SK-N-SH treated with all-trans-retinoic acid at 6 μM for 48 hours (cell line): ENCODE measurements at regions not wholly inside any gene's neighbourhood (a gene's known extent, or its start where the extent isn't known, plus 50 kb on each side); places are given as distances from the start of the nearest gene placed in this dataset.
"Not testable (repeated sequence)": the region's sequence is repeated elsewhere in the genome, so short reads cannot be mapped to it uniquely, and the experiment has no call there.

Experiments
- ATAC-seq: fragments of 200-7000 bp; cut with Tn5 transposase; 3 replicates; pipeline ENCODE4 v1.9.1; 2020; ENCODE audit warnings: mild to moderate bottlenecking, moderate library complexity
- ARNTL ChIP-seq: fragments of 450-650 bp; formaldehyde crosslinking; IDR thresholded peaks from 2 replicates; pipeline ENCODE4 v1.5.0; 2020; ENCODE audit warnings: low read depth, mild to moderate bottlenecking, moderate library complexity, borderline replicate concordance
- BACH2 ChIP-seq: fragments of 250-450 bp; sonication (Bioruptor Pico); IDR thresholded peaks from 2 replicates; pipeline ENCODE4 v1.9.0; 2021; ENCODE audit warnings: mild to moderate bottlenecking, borderline replicate concordance
- CSDC2 ChIP-seq: fragments of 250-450 bp; sonication (Bioruptor Pico); IDR thresholded peaks from 2 replicates; pipeline ENCODE4 v1.5.0; 2020; ENCODE audit warnings: mild to moderate bottlenecking, moderate library complexity
- ESRRG ChIP-seq: fragments of 250-450 bp; sonication (Bioruptor Pico); IDR thresholded peaks from 2 replicates; pipeline ENCODE4 v1.6.1; 2021; ENCODE audit warnings: mild to moderate bottlenecking
- ISL1 ChIP-seq: fragments of 250-450 bp; sonication (Bioruptor Pico); IDR thresholded peaks from 2 replicates; pipeline ENCODE4 v2.1.2; 2022; ENCODE audit warnings: mild to moderate bottlenecking, moderate library complexity
- OSR1 ChIP-seq: fragments of 250-450 bp; sonication (Bioruptor Pico); IDR thresholded peaks from 2 replicates; pipeline ENCODE4 v1.8.0; 2022; ENCODE audit warnings: moderate library complexity, mild to moderate bottlenecking, inconsistent platforms
- PPARA ChIP-seq: fragments of 250-450 bp; sonication (Bioruptor Pico); IDR thresholded peaks from 2 replicates; pipeline ENCODE4 v1.5.0; 2020; ENCODE audit warnings: mild to moderate bottlenecking, borderline replicate concordance
- TCF4 ChIP-seq: fragments of 250-450 bp; sonication (Bioruptor Pico); IDR thresholded peaks from 2 replicates; pipeline ENCODE4 v1.8.0; 2021; ENCODE audit warnings: mild to moderate bottlenecking, moderate library complexity, borderline replicate concordance
- ZC3H10 ChIP-seq: fragments of 250-450 bp; sonication (Bioruptor Pico); IDR thresholded peaks from 2 replicates; pipeline ENCODE4 v1.5.1; 2021; ENCODE audit warnings: mild to moderate bottlenecking, moderate library complexity
- ZFP3 ChIP-seq: fragments of 250-450 bp; sonication (Bioruptor Pico); IDR thresholded peaks from 2 replicates; pipeline ENCODE4 v1.5.0; 2020; ENCODE audit warnings: mild to moderate bottlenecking, moderate library complexity
- ZFP30 ChIP-seq: fragments of 450-650 bp; formaldehyde crosslinking; IDR thresholded peaks from 2 replicates; pipeline ENCODE4 v1.5.0; 2022; ENCODE audit warnings: mild to moderate bottlenecking, moderate library complexity
- ZNF565 ChIP-seq: fragments of 450-650 bp; formaldehyde crosslinking; conservative IDR thresholded peaks from 2 replicates; pipeline ENCODE4 v1.5.0; 2020; ENCODE audit warnings: low read depth, mild to moderate bottlenecking, moderate library complexity
- ZNF70 ChIP-seq: fragments of 450-650 bp; formaldehyde crosslinking; IDR thresholded peaks from 2 replicates; pipeline ENCODE4 v1.5.0; 2020; ENCODE audit warnings: mild to moderate bottlenecking, moderate library complexity
- TF ChIP-seq, protein P1 (sequence below): fragments of 250-450 bp; sonication (Bioruptor Pico); IDR thresholded peaks from 2 replicates; pipeline ENCODE4 v1.5.0; 2020; ENCODE audit warnings: mild to moderate bottlenecking, moderate library complexity
- TF ChIP-seq, protein P2 (sequence below): fragments of 250-450 bp; sonication (Bioruptor Pico); IDR thresholded peaks from 2 replicates; pipeline ENCODE4 v1.5.1; 2020; ENCODE audit warnings: low read depth, mild to moderate bottlenecking, moderate library complexity
- TF ChIP-seq, protein P3 (sequence below): fragments of 250-450 bp; sonication (Bioruptor Pico); IDR thresholded peaks from 2 replicates; pipeline ENCODE4 v1.5.1; 2021; ENCODE audit warnings: mild to moderate bottlenecking, moderate library complexity
- TF ChIP-seq, protein P4 (sequence below): fragments of 250-450 bp; sonication (Bioruptor Pico); IDR thresholded peaks from 2 replicates; pipeline ENCODE4 v1.8.0; 2020; ENCODE audit warnings: mild to moderate bottlenecking, moderate library complexity, borderline replicate concordance
- TF ChIP-seq, protein P5 (sequence below): fragments of 250-450 bp; sonication (Bioruptor Pico); IDR thresholded peaks from 2 replicates; pipeline ENCODE4 v1.8.0; 2021; ENCODE audit warnings: low read depth, mild to moderate bottlenecking, moderate library complexity, borderline replicate concordance

DNA sequence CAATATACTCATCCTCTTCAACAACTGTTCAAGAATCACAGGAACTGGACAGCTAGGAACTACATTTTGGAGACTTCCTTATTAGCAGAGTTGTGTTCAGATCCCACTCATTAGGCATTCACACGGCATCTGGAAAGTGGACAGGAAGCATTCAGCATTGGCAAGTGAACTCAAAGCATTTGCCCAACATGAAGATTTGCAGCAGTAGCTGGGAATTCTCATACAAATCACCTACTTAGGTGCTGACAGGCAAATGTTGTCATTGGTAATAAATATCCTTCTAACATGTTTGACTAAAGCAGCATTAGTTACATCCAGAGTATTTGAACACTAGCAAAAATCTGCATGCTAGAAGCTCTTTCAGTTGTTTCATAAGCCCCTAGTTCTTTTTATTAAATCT lies 350.8 kb downstream of the PTH2R start:
- TF ChIP-seq PPARA (CRISPR knock-in tag) (no peak), OSR1 (CRISPR knock-in tag) (no peak), ZNF70 (no peak), ZFP3 (CRISPR knock-in tag) (no peak), TCF4 (no peak)
- TF ChIP-seq, protein P1, sequence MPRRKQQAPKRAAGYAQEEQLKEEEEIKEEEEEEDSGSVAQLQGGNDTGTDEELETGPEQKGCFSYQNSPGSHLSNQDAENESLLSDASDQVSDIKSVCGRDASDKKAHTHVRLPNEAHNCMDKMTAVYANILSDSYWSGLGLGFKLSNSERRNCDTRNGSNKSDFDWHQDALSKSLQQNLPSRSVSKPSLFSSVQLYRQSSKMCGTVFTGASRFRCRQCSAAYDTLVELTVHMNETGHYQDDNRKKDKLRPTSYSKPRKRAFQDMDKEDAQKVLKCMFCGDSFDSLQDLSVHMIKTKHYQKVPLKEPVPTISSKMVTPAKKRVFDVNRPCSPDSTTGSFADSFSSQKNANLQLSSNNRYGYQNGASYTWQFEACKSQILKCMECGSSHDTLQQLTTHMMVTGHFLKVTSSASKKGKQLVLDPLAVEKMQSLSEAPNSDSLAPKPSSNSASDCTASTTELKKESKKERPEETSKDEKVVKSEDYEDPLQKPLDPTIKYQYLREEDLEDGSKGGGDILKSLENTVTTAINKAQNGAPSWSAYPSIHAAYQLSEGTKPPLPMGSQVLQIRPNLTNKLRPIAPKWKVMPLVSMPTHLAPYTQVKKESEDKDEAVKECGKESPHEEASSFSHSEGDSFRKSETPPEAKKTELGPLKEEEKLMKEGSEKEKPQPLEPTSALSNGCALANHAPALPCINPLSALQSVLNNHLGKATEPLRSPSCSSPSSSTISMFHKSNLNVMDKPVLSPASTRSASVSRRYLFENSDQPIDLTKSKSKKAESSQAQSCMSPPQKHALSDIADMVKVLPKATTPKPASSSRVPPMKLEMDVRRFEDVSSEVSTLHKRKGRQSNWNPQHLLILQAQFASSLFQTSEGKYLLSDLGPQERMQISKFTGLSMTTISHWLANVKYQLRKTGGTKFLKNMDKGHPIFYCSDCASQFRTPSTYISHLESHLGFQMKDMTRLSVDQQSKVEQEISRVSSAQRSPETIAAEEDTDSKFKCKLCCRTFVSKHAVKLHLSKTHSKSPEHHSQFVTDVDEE (CRISPR knock-in tag) = no peak
- no peak for ATAC-seq

DNA sequence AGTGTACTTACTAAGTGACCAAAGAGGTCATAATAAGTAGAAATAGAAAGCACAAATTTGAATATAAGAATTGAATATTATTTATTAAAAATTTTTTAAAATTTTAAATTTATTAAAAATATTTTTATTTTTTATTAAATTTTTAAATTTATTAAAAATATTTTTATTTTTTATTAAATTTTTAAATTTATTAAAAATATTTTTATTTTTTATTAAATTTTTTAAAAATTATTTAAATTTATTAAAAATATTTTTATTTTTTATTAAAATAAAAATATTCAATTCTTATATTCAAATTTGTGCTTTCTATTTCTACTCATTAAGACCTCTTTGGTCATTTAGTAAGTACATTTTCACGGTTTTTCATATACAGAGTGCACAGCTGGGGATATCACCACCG lies 366.5 kb downstream of the PTH2R start:
- not testable (repeated sequence) for ATAC-seq

DNA sequence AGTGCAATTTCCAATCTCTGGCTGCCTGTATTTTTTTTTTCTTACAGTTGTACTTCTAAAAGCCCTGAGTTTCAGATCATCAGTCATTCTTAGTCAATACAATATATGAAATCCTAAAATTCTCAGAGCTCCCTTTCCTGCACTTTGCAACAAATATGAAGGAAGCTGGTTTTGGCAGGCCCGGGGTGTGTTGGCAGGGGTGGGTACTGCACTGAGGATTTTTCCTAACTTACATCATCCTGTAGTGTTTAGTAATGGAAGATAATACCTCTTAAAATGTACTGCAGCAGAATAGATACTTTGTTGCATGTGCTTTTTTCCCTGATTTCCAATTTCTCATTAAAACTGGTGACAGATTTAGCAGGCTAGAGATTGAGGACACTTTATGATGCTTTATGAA lies 374.6 kb downstream of the PTH2R start:
- TF ChIP-seq ZC3H10 = no peak
- no peak for TF ChIP-seq ISL1 (CRISPR knock-in tag)
- TF ChIP-seq, protein P1 (CRISPR knock-in tag) = no peak
- no peak for TF ChIP-seq BACH2 (CRISPR knock-in tag)
- no peak for TF ChIP-seq ZFP30 (CRISPR knock-in tag)
- no peak for TF ChIP-seq ZNF565
- no peak for TF ChIP-seq ZNF70
- TF ChIP-seq, protein P2, sequence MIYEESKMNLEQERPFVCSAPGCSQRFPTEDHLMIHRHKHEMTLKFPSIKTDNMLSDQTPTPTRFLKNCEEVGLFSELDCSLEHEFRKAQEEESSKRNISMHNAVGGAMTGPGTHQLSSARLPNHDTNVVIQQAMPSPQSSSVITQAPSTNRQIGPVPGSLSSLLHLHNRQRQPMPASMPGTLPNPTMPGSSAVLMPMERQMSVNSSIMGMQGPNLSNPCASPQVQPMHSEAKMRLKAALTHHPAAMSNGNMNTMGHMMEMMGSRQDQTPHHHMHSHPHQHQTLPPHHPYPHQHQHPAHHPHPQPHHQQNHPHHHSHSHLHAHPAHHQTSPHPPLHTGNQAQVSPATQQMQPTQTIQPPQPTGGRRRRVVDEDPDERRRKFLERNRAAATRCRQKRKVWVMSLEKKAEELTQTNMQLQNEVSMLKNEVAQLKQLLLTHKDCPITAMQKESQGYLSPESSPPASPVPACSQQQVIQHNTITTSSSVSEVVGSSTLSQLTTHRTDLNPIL (CRISPR knock-in tag) = no peak
- no peak for TF ChIP-seq CSDC2 (CRISPR knock-in tag)
- TF ChIP-seq ARNTL = no peak
- TF ChIP-seq, protein P3, sequence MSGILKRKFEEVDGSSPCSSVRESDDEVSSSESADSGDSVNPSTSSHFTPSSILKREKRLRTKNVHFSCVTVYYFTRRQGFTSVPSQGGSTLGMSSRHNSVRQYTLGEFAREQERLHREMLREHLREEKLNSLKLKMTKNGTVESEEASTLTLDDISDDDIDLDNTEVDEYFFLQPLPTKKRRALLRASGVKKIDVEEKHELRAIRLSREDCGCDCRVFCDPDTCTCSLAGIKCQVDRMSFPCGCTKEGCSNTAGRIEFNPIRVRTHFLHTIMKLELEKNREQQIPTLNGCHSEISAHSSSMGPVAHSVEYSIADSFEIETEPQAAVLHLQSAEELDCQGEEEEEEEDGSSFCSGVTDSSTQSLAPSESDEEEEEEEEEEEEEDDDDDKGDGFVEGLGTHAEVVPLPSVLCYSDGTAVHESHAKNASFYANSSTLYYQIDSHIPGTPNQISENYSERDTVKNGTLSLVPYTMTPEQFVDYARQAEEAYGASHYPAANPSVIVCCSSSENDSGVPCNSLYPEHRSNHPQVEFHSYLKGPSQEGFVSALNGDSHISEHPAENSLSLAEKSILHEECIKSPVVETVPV = no peak
- TF ChIP-seq TCF4 = no peak
- TF ChIP-seq OSR1 (CRISPR knock-in tag) = no peak
- no peak for TF ChIP-seq PPARA (CRISPR knock-in tag)
- TF ChIP-seq, protein P4, sequence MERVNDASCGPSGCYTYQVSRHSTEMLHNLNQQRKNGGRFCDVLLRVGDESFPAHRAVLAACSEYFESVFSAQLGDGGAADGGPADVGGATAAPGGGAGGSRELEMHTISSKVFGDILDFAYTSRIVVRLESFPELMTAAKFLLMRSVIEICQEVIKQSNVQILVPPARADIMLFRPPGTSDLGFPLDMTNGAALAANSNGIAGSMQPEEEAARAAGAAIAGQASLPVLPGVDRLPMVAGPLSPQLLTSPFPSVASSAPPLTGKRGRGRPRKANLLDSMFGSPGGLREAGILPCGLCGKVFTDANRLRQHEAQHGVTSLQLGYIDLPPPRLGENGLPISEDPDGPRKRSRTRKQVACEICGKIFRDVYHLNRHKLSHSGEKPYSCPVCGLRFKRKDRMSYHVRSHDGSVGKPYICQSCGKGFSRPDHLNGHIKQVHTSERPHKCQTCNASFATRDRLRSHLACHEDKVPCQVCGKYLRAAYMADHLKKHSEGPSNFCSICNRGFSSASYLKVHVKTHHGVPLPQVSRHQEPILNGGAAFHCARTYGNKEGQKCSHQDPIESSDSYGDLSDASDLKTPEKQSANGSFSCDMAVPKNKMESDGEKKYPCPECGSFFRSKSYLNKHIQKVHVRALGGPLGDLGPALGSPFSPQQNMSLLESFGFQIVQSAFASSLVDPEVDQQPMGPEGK = no peak
- TF ChIP-seq ZFP3 (CRISPR knock-in tag) = no peak
- no peak for TF ChIP-seq ESRRG (CRISPR knock-in tag)
- TF ChIP-seq, protein P5, sequence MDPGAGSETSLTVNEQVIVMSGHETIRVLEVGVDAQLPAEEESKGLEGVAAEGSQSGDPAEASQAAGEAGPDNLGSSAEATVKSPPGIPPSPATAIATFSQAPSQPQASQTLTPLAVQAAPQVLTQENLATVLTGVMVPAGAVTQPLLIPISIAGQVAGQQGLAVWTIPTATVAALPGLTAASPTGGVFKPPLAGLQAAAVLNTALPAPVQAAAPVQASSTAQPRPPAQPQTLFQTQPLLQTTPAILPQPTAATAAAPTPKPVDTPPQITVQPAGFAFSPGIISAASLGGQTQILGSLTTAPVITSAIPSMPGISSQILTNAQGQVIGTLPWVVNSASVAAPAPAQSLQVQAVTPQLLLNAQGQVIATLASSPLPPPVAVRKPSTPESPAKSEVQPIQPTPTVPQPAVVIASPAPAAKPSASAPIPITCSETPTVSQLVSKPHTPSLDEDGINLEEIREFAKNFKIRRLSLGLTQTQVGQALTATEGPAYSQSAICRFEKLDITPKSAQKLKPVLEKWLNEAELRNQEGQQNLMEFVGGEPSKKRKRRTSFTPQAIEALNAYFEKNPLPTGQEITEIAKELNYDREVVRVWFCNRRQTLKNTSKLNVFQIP = no peak
- ATAC-seq = no peak
